HG03097 (cell line): ENCODE measurements at regions not wholly inside any gene's neighbourhood (a gene's known extent, or its start where the extent isn't known, plus 50 kb on each side); places are given as distances from the start of the nearest gene placed in this dataset.
"Not testable (repeated sequence)": the region's sequence is repeated elsewhere in the genome, so short reads cannot be mapped to it uniquely, and the experiment has no call there.

Experiments used
- ATAC-seq: cut with Tn5 transposase; IDR thresholded peaks from one replicate; pipeline ENCODE4 v1.9.1; 2021; ENCODE audit not compliant: unreplicated experiment, low FRiP score

GRCh38 chrX:39421006-39421405 lies 619.7 kb downstream of the MID1IP1 start:
- ATAC-seq, result no peak

GRCh38 chrX:39425124-39425806 lies 624.0 kb downstream of the MID1IP1 start:
- ATAC-seq, result no peak

GRCh38 chrX:39426101-39426500 lies 624.8 kb downstream of the MID1IP1 start:
- ATAC-seq, result no peak

GRCh38 chrX:39427492-39427891 lies 626.2 kb downstream of the MID1IP1 start:
- ATAC-seq, result no peak

GRCh38 chrX:39427906-39428305 lies 626.6 kb downstream of the MID1IP1 start:
- ATAC-seq, result no peak

GRCh38 chrX:39430551-39430950 lies 629.3 kb downstream of the MID1IP1 start:
- no peak for ATAC-seq

GRCh38 chrX:39431893-39432292 lies 630.6 kb downstream of the MID1IP1 start:
- ATAC-seq, result no peak

- ATAC-seq, result not testable (repeated sequence)
These were observed 633.4 kb downstream of the MID1IP1 start for GRCh38 chrX:39434671-39435070.

- not testable (repeated sequence) for ATAC-seq
These were observed 635.3 kb downstream of the MID1IP1 start for GRCh38 chrX:39436538-39436937.

- no peak for ATAC-seq
These were observed 636.6 kb downstream of the MID1IP1 start for GRCh38 chrX:39437670-39438441.

- ATAC-seq, result no peak
These were observed 637.6 kb downstream of the MID1IP1 start for GRCh38 chrX:39438603-39439602.

GRCh38 chrX:39439906-39440798 lies 638.9 kb downstream of the MID1IP1 start:
- ATAC-seq, result no peak

GRCh38 chrX:39440799-39441284 lies 639.6 kb downstream of the MID1IP1 start:
- ATAC-seq, result peak; percentile 18

- no peak for ATAC-seq
These were observed 641.1 kb downstream of the MID1IP1 start for GRCh38 chrX:39442332-39442731.

GRCh38 chrX:39443240-39443639 lies 642.0 kb downstream of the MID1IP1 start:
- no peak for ATAC-seq

- no peak for ATAC-seq
These were observed 644.1 kb downstream of the MID1IP1 start for GRCh38 chrX:39445336-39445735.

GRCh38 chrX:39449352-39449751 lies 648.1 kb downstream of the MID1IP1 start:
- no peak for ATAC-seq

GRCh38 chrX:39450234-39450977 lies 647.4 kb downstream of the BCOR start:
- no peak for ATAC-seq

- ATAC-seq, result no peak
These were observed 646.7 kb downstream of the BCOR start for GRCh38 chrX:39451046-39451445.
